NT2/D1 (cell line): ENCODE measurements at regions not wholly inside any gene's neighbourhood (a gene's known extent, or its start where the extent isn't known, plus 50 kb on each side); places are given as distances from the start of the nearest gene placed in this dataset.

Experiments used
- DNase-seq: peaks from one replicate; pipeline ENCODE4 v3.0.0-alpha.2; 2011; ENCODE audit warnings: low read depth, low spot score
- H3K27me3 ChIP-seq: 2 replicates; pipeline ENCODE4 v1.6.0; 2011; ENCODE audit warnings: mild to moderate bottlenecking; ENCODE audit not compliant: insufficient read length, insufficient read depth
- H3K36me3 ChIP-seq: 2 replicates; pipeline ENCODE4 v1.6.1; 2011; ENCODE audit warnings: mild to moderate bottlenecking, low read length, mixed read lengths; ENCODE audit not compliant: insufficient read depth, insufficient read length
- H3K4me1 ChIP-seq: 2 replicates; pipeline ENCODE4 v1.5.1; 2011; ENCODE audit not compliant: insufficient read depth, insufficient read length
- H3K4me3 ChIP-seq: 2 replicates; pipeline ENCODE4 v1.5.1; 2011; ENCODE audit warnings: low read depth; ENCODE audit not compliant: insufficient read length
- H3K9ac ChIP-seq: 2 replicates; pipeline ENCODE4 v1.6.0; 2011; ENCODE audit warnings: low read depth; ENCODE audit not compliant: insufficient read length
- H3K9me3 ChIP-seq: 2 replicates; pipeline ENCODE4 v1.5.1; 2011; ENCODE audit warnings: mild to moderate bottlenecking, low read length; ENCODE audit not compliant: insufficient read depth
- SUZ12 ChIP-seq: IDR thresholded peaks from 2 replicates; pipeline ENCODE4 v1.6.1; 2011; ENCODE audit not compliant: insufficient read length, insufficient read depth; ENCODE audit errors: extremely low read depth
- YY1 ChIP-seq: IDR thresholded peaks from 2 replicates; pipeline ENCODE4 v1.6.1; 2011; ENCODE audit not compliant: insufficient read length, insufficient read depth
- ZNF274 ChIP-seq: IDR thresholded peaks from 2 replicates; pipeline ENCODE4 v1.6.1; 2011; ENCODE audit warnings: mild to moderate bottlenecking, low read depth, low read length

GRCh38 chr22:47294576-47294975 lies 532.1 kb downstream of the TBC1D22A start:
- H3K36me3 ChIP-seq = no peaks in the 10 kb centered on the region
- DNase-seq = no peak
- H3K27me3 ChIP-seq = no peaks in the 10 kb centered on the region
- no peaks in the 10 kb centered on the region for H3K4me1 ChIP-seq
- TF ChIP-seq ZNF274 (no peak), SUZ12 (no peak), YY1 (no peak)
- no peaks in the 10 kb centered on the region for H3K9me3 ChIP-seq
- H3K4me3 ChIP-seq = no peak overlapping the region
- H3K9ac ChIP-seq = no peak overlapping the region

- no peaks in the 10 kb centered on the region for H3K9me3 ChIP-seq
- no peaks in the 10 kb centered on the region for H3K4me1 ChIP-seq
- TF ChIP-seq SUZ12 (no peak), ZNF274 (no peak), YY1 (no peak)
- no peak overlapping the region for H3K4me3 ChIP-seq
- H3K27me3 ChIP-seq = no peaks in the 10 kb centered on the region
- no peak overlapping the region for H3K9ac ChIP-seq
- no peaks in the 10 kb centered on the region for H3K36me3 ChIP-seq
- no peak for DNase-seq
Measured at GRCh38 chr22:47294222-47294532, 531.7 kb downstream of the TBC1D22A start.

- Histone ChIP-seq H3K27me3 (no peaks in the 10 kb centered on the region), H3K9ac (no peak overlapping the region), H3K4me1 (peaks cover 1% of the 10 kb centered on the region), H3K36me3 (no peaks in the 10 kb centered on the region), H3K4me3 (no peak overlapping the region), H3K9me3 (no peaks in the 10 kb centered on the region)
- no peak for TF ChIP-seq SUZ12
- TF ChIP-seq ZNF274 = no peak
- TF ChIP-seq YY1 = no peak
- no peak for DNase-seq
Measured at GRCh38 chr22:47293368-47294221, 531.1 kb downstream of the TBC1D22A start.

- peaks cover 3% of the 10 kb centered on the region for H3K4me1 ChIP-seq
- H3K27me3 ChIP-seq = no peaks in the 10 kb centered on the region
- H3K9ac ChIP-seq = no peak overlapping the region
- H3K4me3 ChIP-seq = no peak overlapping the region
- no peaks in the 10 kb centered on the region for H3K36me3 ChIP-seq
- TF ChIP-seq ZNF274 = no peak
- TF ChIP-seq SUZ12 = no peak
- no peak for TF ChIP-seq YY1
- DNase-seq = no peak
- no peaks in the 10 kb centered on the region for H3K9me3 ChIP-seq
Measured at GRCh38 chr22:47292546-47293320, 530.3 kb downstream of the TBC1D22A start.

GRCh38 chr22:47291565-47292495 lies 529.4 kb downstream of the TBC1D22A start:
- Histone ChIP-seq H3K9me3 (no peaks in the 10 kb centered on the region), H3K27me3 (no peaks in the 10 kb centered on the region), H3K4me3 (no peak overlapping the region), H3K4me1 (peaks cover 3% of the 10 kb centered on the region), H3K36me3 (no peaks in the 10 kb centered on the region), H3K9ac (no peak overlapping the region)
- TF ChIP-seq YY1 (no peak), SUZ12 (no peak), ZNF274 (no peak)
- no peak for DNase-seq

- TF ChIP-seq SUZ12 (no peak), YY1 (no peak), ZNF274 (no peak)
- H3K27me3 ChIP-seq = no peaks in the 10 kb centered on the region
- peaks cover 3% of the 10 kb centered on the region for H3K4me1 ChIP-seq
- no peak overlapping the region for H3K4me3 ChIP-seq
- no peaks in the 10 kb centered on the region for H3K9me3 ChIP-seq
- H3K9ac ChIP-seq = no peak overlapping the region
- H3K36me3 ChIP-seq = no peaks in the 10 kb centered on the region
- DNase-seq = no peak
Measured at GRCh38 chr22:47290706-47291430, 528.4 kb downstream of the TBC1D22A start.
